GM23338 (cell line): ENCODE measurements at regions not wholly inside any gene's neighbourhood (a gene's known extent, or its start where the extent isn't known, plus 50 kb on each side); places are given as distances from the start of the nearest gene placed in this dataset.
"Not testable (repeated sequence)": the region's sequence is repeated elsewhere in the genome, so short reads cannot be mapped to it uniquely, and the experiment has no call there.

Source experiments
- ATAC-seq: fragments of 200-7000 bp; cut with Tn5 transposase; 3 replicates; pipeline ENCODE4 v1.9.1; 2020
- DNase-seq: peaks from one replicate; pipeline ENCODE4 v3.0.0-alpha.2; 2015; ENCODE audit warnings: low spot score
- H2AFZ ChIP-seq: fragments of 200-600 bp; sonication (generic); 2 replicates; pipeline ENCODE4 v1.8.0; 2016; ENCODE audit warnings: antibody characterized with exemption, mild to moderate bottlenecking, moderate library complexity
- H3F3A ChIP-seq: fragments of 200-600 bp; sonication (generic); replicated peaks from 2 replicates; pipeline ENCODE4 v1.8.0; 2017; ENCODE audit warnings: antibody characterized with exemption, mixed run types, low read depth
- H3K27ac ChIP-seq: fragments of 200-600 bp; sonication (generic); 2 replicates; pipeline ENCODE4 v1.6.1; 2016; ENCODE audit warnings: low read depth
- H3K27me3 ChIP-seq: fragments of 200-600 bp; sonication (generic); 2 replicates; pipeline ENCODE4 v1.8.0; 2016; ENCODE audit warnings: mild to moderate bottlenecking, mixed run types, moderate library complexity; ENCODE audit not compliant: insufficient read depth
- H3K36me3 ChIP-seq: fragments of 200-600 bp; sonication (generic); 2 replicates; pipeline ENCODE4 v1.8.0; 2016; ENCODE audit warnings: mild to moderate bottlenecking; ENCODE audit not compliant: insufficient read depth
- H3K4me1 ChIP-seq: fragments of 200-600 bp; sonication (generic); 2 replicates; pipeline ENCODE4 v1.8.0; 2016; ENCODE audit warnings: mild to moderate bottlenecking, moderate library complexity; ENCODE audit not compliant: insufficient read depth
- H3K4me2 ChIP-seq: fragments of 200-600 bp; sonication (generic); 2 replicates; pipeline ENCODE4 v1.7.1; 2017; ENCODE audit warnings: mixed run types
- H3K4me3 ChIP-seq: fragments of 200-600 bp; sonication (generic); 2 replicates; pipeline ENCODE4 v1.6.1; 2016; ENCODE audit warnings: mixed run types
- H3K79me2 ChIP-seq: fragments of 200-600 bp; sonication (generic); replicated peaks from 2 replicates; pipeline ENCODE4 v1.8.0; 2017; ENCODE audit warnings: mild to moderate bottlenecking; ENCODE audit not compliant: insufficient read depth
- H3K9me2 ChIP-seq: fragments of 200-600 bp; sonication (generic); 2 replicates; pipeline ENCODE4 v1.8.0; 2017; ENCODE audit not compliant: insufficient read depth
- H4K20me1 ChIP-seq: fragments of 200-600 bp; sonication (generic); replicated peaks from 2 replicates; pipeline ENCODE4 v1.8.0; 2017; ENCODE audit warnings: mild to moderate bottlenecking; ENCODE audit not compliant: insufficient read depth
- H3K27ac Mint-ChIP-seq: 2 replicates; pipeline ENCODE4 v1.8.0; 2020; ENCODE audit warnings: inconsistent platforms, mild to moderate bottlenecking, moderate library complexity, mixed read lengths
- H3K27me3 Mint-ChIP-seq: 3 replicates; pipeline ENCODE4 v1.8.0; 2022; ENCODE audit warnings: low read depth, mild to moderate bottlenecking, moderate library complexity, mixed read lengths, inconsistent platforms; ENCODE audit not compliant: insufficient read depth, poor library complexity
- H3K36me3 Mint-ChIP-seq: 3 replicates; pipeline ENCODE4 v1.8.0; 2021; ENCODE audit warnings: low read depth, mild to moderate bottlenecking, inconsistent platforms, moderate library complexity, mixed read lengths
- H3K4me1 Mint-ChIP-seq: 3 replicates; pipeline ENCODE4 v1.8.0; 2020; ENCODE audit warnings: mild to moderate bottlenecking, inconsistent platforms, mixed read lengths
- H3K4me3 Mint-ChIP-seq: 3 replicates; pipeline ENCODE4 v1.8.0; 2021; ENCODE audit warnings: moderate library complexity, mild to moderate bottlenecking, inconsistent platforms, mixed read lengths
- H3K9me3 Mint-ChIP-seq: 3 replicates; pipeline ENCODE4 v1.8.0; 2020; ENCODE audit warnings: moderate library complexity, mild to moderate bottlenecking, inconsistent platforms, mixed read lengths
- EZH2 ChIP-seq: fragments of 200-600 bp; sonication (generic); IDR thresholded peaks from one replicate; pipeline ENCODE4 v1.8.0; 2017; ENCODE audit warnings: antibody characterized with exemption, mild to moderate bottlenecking, low read depth; ENCODE audit not compliant: unreplicated experiment
- EZH2phosphoT487 ChIP-seq: fragments of 200-600 bp; sonication (generic); IDR thresholded peaks from one replicate; pipeline ENCODE4 v1.8.1; 2018; ENCODE audit warnings: antibody characterized with exemption; ENCODE audit not compliant: unreplicated experiment
- NANOG ChIP-seq: IDR thresholded peaks from 2 replicates; pipeline ENCODE4 v1.6.1; 2016; ENCODE audit warnings: antibody characterized with exemption, borderline replicate concordance
- TF ChIP-seq, protein P1 (sequence below): fragments of 250-450 bp; sonication (Bioruptor Pico); IDR thresholded peaks from 2 replicates; pipeline ENCODE4 v1.5.0; 2020; ENCODE audit warnings: mild to moderate bottlenecking, moderate library complexity
- TF ChIP-seq, protein P2 (sequence below), 2 experiments: fragments of 200-600 bp in 1 of 2; sonication (generic) in 1 of 2; conservative IDR thresholded peaks; 2 replicates each; pipeline versions ENCODE4 v1.5.1 to v1.6.1; 2016 to 2017; ENCODE audit warnings: antibody characterized with exemption in 2 of 2, low read depth in 2 of 2, mild to moderate bottlenecking in 2 of 2, moderate library complexity in 1 of 2

DNA sequence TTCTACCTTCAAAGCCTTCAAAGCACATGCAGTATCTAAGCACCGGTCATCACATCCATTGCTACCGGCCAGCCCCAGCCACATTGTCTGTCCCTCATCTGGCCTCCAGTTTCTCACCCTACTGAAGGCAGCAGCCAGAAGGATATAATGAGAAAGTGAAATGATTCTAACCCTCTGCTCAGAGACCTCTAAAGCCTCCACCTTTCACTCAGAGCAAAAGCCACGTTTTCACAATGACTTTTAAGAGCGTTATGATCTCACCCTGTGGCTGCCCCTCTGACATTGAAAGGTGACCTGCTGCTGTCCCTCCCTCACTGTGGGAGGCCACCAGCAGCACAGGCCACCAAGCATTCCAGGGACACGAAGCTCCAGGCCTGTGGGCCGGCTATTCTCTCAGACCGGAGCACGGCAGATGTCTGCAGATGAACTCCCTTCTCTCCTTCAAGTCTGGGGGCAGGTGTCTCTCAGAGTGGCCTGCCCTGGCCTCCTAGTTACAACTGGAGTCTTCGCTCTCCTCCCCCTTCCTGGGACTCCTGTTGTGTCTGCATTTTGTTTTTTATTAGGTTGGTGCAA, 94.9 kb upstream of the EEPD1 start (continued):
- TF ChIP-seq, protein P1, sequence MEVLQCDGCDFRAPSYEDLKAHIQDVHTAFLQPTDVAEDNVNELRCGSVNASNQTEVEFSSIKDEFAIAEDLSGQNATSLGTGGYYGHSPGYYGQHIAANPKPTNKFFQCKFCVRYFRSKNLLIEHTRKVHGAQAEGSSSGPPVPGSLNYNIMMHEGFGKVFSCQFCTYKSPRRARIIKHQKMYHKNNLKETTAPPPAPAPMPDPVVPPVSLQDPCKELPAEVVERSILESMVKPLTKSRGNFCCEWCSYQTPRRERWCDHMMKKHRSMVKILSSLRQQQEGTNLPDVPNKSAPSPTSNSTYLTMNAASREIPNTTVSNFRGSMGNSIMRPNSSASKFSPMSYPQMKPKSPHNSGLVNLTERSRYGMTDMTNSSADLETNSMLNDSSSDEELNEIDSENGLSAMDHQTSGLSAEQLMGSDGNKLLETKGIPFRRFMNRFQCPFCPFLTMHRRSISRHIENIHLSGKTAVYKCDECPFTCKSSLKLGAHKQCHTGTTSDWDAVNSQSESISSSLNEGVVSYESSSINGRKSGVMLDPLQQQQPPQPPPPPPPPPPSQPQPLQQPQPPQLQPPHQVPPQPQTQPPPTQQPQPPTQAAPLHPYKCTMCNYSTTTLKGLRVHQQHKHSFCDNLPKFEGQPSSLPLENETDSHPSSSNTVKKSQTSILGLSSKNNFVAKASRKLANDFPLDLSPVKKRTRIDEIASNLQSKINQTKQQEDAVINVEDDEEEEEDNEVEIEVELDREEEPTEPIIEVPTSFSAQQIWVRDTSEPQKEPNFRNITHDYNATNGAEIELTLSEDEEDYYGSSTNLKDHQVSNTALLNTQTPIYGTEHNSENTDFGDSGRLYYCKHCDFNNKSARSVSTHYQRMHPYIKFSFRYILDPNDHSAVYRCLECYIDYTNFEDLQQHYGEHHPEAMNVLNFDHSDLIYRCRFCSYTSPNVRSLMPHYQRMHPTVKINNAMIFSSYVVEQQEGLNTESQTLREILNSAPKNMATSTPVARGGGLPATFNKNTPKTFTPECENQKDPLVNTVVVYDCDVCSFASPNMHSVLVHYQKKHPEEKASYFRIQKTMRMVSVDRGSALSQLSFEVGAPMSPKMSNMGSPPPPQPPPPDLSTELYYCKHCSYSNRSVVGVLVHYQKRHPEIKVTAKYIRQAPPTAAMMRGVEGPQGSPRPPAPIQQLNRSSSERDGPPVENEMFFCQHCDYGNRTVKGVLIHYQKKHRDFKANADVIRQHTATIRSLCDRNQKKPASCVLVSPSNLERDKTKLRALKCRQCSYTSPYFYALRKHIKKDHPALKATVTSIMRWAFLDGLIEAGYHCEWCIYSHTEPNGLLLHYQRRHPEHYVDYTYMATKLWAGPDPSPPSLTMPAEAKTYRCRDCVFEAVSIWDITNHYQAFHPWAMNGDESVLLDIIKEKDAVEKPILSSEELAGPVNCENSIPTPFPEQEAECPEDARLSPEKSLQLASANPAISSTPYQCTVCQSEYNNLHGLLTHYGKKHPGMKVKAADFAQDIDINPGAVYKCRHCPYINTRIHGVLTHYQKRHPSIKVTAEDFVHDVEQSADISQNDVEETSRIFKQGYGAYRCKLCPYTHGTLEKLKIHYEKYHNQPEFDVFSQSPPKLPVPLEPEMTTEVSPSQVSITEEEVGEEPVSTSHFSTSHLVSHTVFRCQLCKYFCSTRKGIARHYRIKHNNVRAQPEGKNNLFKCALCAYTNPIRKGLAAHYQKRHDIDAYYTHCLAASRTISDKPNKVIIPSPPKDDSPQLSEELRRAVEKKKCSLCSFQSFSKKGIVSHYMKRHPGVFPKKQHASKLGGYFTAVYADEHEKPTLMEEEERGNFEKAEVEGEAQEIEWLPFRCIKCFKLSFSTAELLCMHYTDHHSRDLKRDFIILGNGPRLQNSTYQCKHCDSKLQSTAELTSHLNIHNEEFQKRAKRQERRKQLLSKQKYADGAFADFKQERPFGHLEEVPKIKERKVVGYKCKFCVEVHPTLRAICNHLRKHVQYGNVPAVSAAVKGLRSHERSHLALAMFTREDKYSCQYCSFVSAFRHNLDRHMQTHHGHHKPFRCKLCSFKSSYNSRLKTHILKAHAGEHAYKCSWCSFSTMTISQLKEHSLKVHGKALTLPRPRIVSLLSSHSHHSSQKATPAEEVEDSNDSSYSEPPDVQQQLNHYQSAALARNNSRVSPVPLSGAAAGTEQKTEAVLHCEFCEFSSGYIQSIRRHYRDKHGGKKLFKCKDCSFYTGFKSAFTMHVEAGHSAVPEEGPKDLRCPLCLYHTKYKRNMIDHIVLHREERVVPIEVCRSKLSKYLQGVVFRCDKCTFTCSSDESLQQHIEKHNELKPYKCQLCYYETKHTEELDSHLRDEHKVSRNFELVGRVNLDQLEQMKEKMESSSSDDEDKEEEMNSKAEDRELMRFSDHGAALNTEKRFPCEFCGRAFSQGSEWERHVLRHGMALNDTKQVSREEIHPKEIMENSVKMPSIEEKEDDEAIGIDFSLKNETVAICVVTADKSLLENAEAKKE (CRISPR knock-in tag) = no peak

DNA sequence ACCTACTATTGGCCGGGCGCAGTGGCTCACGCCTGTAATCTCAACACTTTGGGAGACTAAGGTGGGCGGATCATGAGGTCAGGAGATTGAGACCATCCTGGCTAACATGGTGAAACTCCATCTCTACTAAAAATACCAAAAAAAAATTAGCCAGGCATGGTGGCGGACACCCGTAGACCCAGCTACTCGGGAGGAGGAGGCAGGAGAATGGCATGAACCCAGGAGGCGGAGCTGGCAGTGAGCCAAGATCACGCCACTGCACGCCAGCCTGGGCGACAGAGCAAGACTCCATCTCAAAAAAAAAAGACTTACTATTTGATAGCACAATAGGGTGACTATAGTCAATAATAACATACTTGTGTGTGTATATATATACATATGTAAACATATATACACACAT, 92.7 kb upstream of the EEPD1 start:
- not testable (repeated sequence) for H3K9me3 Mint-ChIP-seq, H3K27me3 ChIP-seq, ATAC-seq, H3K4me1 ChIP-seq, H3K36me3 Mint-ChIP-seq, H3K27ac ChIP-seq, H4K20me1 ChIP-seq, H3K4me2 ChIP-seq, H3K4me3 Mint-ChIP-seq, H3K27ac Mint-ChIP-seq, H3F3A ChIP-seq, H3K27me3 Mint-ChIP-seq, H3K9me2 ChIP-seq, H3K4me3 ChIP-seq, H3K79me2 ChIP-seq, H3K36me3 ChIP-seq, H2AFZ ChIP-seq, DNase-seq
- peaks cover 24% of the 10 kb centered on the region for H3K4me1 Mint-ChIP-seq

DNA sequence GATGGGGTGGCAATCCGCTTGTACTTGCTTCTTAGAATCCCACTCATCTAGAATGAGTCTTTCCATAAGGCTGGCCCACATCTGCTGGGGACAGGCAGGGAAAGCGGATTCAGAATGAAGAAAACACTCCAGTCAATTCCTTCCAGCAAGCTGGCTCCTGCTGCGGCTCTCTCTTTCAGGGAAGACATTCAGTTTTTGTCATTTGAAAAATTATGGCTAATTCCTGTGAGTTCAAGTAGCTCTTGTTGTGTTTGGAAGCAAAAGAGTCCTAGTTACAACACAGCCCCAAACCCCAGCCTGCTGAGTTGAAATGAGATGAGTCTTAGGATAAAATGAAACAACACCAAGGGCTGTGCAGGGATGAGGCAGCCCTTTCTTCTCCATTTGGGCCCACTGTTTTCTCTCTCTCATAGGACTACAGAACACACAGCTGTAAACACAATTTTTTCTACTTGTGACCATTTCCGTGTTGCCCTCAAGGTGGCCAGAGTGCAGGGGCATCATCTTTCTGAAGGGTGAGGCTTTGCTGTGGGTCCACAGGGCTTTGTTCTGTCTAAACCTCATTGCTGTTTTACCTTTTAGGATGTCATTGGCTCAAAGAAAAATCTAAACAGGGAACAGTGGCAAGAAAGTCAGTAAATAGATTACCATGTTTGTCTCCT, 90.8 kb upstream of the EEPD1 start:
- TF ChIP-seq, protein P2, sequence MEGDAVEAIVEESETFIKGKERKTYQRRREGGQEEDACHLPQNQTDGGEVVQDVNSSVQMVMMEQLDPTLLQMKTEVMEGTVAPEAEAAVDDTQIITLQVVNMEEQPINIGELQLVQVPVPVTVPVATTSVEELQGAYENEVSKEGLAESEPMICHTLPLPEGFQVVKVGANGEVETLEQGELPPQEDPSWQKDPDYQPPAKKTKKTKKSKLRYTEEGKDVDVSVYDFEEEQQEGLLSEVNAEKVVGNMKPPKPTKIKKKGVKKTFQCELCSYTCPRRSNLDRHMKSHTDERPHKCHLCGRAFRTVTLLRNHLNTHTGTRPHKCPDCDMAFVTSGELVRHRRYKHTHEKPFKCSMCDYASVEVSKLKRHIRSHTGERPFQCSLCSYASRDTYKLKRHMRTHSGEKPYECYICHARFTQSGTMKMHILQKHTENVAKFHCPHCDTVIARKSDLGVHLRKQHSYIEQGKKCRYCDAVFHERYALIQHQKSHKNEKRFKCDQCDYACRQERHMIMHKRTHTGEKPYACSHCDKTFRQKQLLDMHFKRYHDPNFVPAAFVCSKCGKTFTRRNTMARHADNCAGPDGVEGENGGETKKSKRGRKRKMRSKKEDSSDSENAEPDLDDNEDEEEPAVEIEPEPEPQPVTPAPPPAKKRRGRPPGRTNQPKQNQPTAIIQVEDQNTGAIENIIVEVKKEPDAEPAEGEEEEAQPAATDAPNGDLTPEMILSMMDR (conservative IDR thresholded peaks at IDR 0.05; ENCODE audit: low read depth in 2 of 2) = 0 out of 4 replicates have a peak, but pooled peaks have one; percentile 4 to 17
- TF ChIP-seq NANOG (no peak), EZH2 (no peak), EZH2phosphoT487 (no peak)
- peaks cover 24% of the 10 kb centered on the region for H3K4me1 Mint-ChIP-seq
- no peak overlapping the region for H3K4me3 Mint-ChIP-seq
- peaks cover 4% of the 10 kb centered on the region for H3K27me3 Mint-ChIP-seq
- DNase-seq (no peak), ATAC-seq (no peak)
- no peak overlapping the region for H3K27ac ChIP-seq
- 0 out of 2 replicates have a peak, but pooled peaks cover 5% of the 10 kb centered on the region for H3K4me1 ChIP-seq
- H3K4me3 ChIP-seq = no peak overlapping the region
- no peaks in the 10 kb centered on the region for H3K27me3 ChIP-seq
- H3K79me2 ChIP-seq = no peaks in the 10 kb centered on the region
- H2AFZ ChIP-seq = peak overlapping the region; percentile 60
- H3K9me3 Mint-ChIP-seq = peaks cover 14% of the 10 kb centered on the region; the same call in 2 of the 3 replicates
- H3K36me3 ChIP-seq = no peaks in the 10 kb centered on the region
- no peaks in the 10 kb centered on the region for H4K20me1 ChIP-seq
- H3F3A ChIP-seq = no peaks in the 10 kb centered on the region
- peaks cover 7% of the 10 kb centered on the region for H3K36me3 Mint-ChIP-seq
- H3K4me2 ChIP-seq = no peak overlapping the region
- no peaks in the 10 kb centered on the region; the same call in none of the 2 replicates for H3K9me2 ChIP-seq
- H3K27ac Mint-ChIP-seq = no peak overlapping the region
